HCT116 (cell line): ENCODE measurements at regions not wholly inside any gene's neighbourhood (a gene's known extent, or its start where the extent isn't known, plus 50 kb on each side); places are given as distances from the start of the nearest gene placed in this dataset.

Experiments used
- ATAC-seq: fragments of 200-7000 bp; cut with Tn5 transposase; 2 replicates; pipeline ENCODE4 v1.9.1; 2020; ENCODE audit warnings: mild to moderate bottlenecking, moderate library complexity
- BruUV-seq: library from RNA; stranded (reverse); fragments of 400-500 nt; replicated peaks from 2 replicates; lab custom pipeline; 2021; lab: Mats Ljungman, UMichigan
- CTCF ChIA-PET: fragments of 300-600 bp; sonication (Branson Sonifier 250); formaldehyde crosslinking; loops from one replicate; lab custom pipeline; 2021; ENCODE audit warnings: antibody characterized with exemption; lab: Charles Lee
- POLR2A ChIA-PET: fragments of 300-600, 350-600 bp; sonication (Branson Sonifier 250); formaldehyde crosslinking; loops from one replicate; lab custom pipeline; 2021; ENCODE audit warnings: antibody characterized with exemption; lab: Charles Lee
- RAD21 ChIA-PET, 2 experiments: fragments of 300-600 bp; sonication (Branson Sonifier 250); formaldehyde crosslinking; loops; one replicate each; lab custom pipeline; 2023; ENCODE audit warnings: low total read pairs in 2 of 2; ENCODE audit not compliant: uncharacterized antibody in 2 of 2, unreplicated experiment in 2 of 2, low non-redundant PET in 1 of 2; lab: Charles Lee
- DNase-seq: peaks from one replicate; pipeline ENCODE4 v3.0.0-alpha.2; 2010; ENCODE audit warnings: low read depth, low spot score
- H2AFZ ChIP-seq: fragments of 200-600 bp; shearing (Covaris generic), sonication (generic); 2 replicates; pipeline ENCODE4 v1.6.1; 2017; ENCODE audit warnings: low read depth, mixed run types, mixed read lengths, antibody characterized with exemption, low read length; ENCODE audit not compliant: poor library complexity, severe bottlenecking
- H3K27ac ChIP-seq: 2 replicates; pipeline ENCODE4 v1.5.1; 2012; ENCODE audit warnings: low read depth, low read length
- H3K27me3 ChIP-seq: fragments of 200-600 bp; sonication (generic); 2 replicates; pipeline ENCODE4 v1.6.1; 2016; ENCODE audit warnings: mixed run types, low read length, mixed read lengths; ENCODE audit not compliant: insufficient read depth
- H3K36me3 ChIP-seq, 2 experiments: fragments of 200-500 bp in 1 of 2; fragments of 200-600 bp in 1 of 2; sonication (Bioruptor generic) in 1 of 2; sonication (generic) in 1 of 2; 2 replicates each; pipeline versions ENCODE4 v1.5.1 to v1.6.1; 2014 to 2016; ENCODE audit warnings: low read length in 2 of 2, inconsistent platforms in 1 of 2, mixed read lengths in 1 of 2, mixed run types in 1 of 2; ENCODE audit not compliant: insufficient read depth in 2 of 2, control insufficient read depth in 1 of 2
- H3K4me1 ChIP-seq, 2 experiments: fragments of 200-600 bp in 1 of 2; sonication (generic) in 1 of 2; 2 replicates each; pipeline versions ENCODE4 v1.5.1 to v1.6.1; 2012 to 2017; ENCODE audit warnings: low read length in 2 of 2, inconsistent platforms in 1 of 2, mild to moderate bottlenecking in 1 of 2, mixed read lengths in 1 of 2, mixed run types in 1 of 2, moderate library complexity in 1 of 2; ENCODE audit not compliant: insufficient read depth in 2 of 2, control insufficient read depth in 1 of 2
- H3K4me2 ChIP-seq: fragments of 200-600 bp; sonication (generic); 2 replicates; pipeline ENCODE4 v1.6.1; 2017; ENCODE audit warnings: mixed run types, low read length, mixed read lengths
- H3K4me3 ChIP-seq, 2 experiments: fragments of 200-600 bp in 1 of 2; sonication (generic) in 1 of 2; replicated peaks in 1 of 2; 2 replicates each; pipeline ENCODE4 v1.5.1; 2011 to 2016; ENCODE audit warnings: low read length in 2 of 2, control low read depth in 1 of 2, low read depth in 1 of 2, mild to moderate bottlenecking in 1 of 2, mixed read lengths in 1 of 2, mixed run types in 1 of 2
- H3K79me2 ChIP-seq: fragments of 200-600 bp; sonication (generic); 2 replicates; pipeline ENCODE4 v1.6.1; 2017; ENCODE audit warnings: mild to moderate bottlenecking, mixed run types, low read length, moderate library complexity, mixed read lengths; ENCODE audit not compliant: insufficient read depth
- H3K9ac ChIP-seq: fragments of 200-600 bp; sonication (generic); 2 replicates; pipeline ENCODE4 v1.6.1; 2016; ENCODE audit warnings: low read length, mixed read lengths
- H3K9me2 ChIP-seq: fragments of 200-600 bp; sonication (generic), shearing (Covaris generic); 2 replicates; pipeline ENCODE4 v1.6.1; 2017; ENCODE audit warnings: mixed run types, mild to moderate bottlenecking, moderate library complexity; ENCODE audit not compliant: insufficient read depth
- H3K9me3 ChIP-seq, 2 experiments: fragments of 200-500 bp in 1 of 2; fragments of 200-600 bp in 1 of 2; sonication (Bioruptor generic) in 1 of 2; sonication (generic) in 1 of 2; 2 replicates each; pipeline ENCODE4 v1.6.1; 2014 to 2017; ENCODE audit warnings: low read length in 2 of 2, mixed read lengths in 2 of 2, inconsistent platforms in 1 of 2, low read depth in 1 of 2, mild to moderate bottlenecking in 1 of 2, mixed run types in 1 of 2, moderate library complexity in 1 of 2; ENCODE audit not compliant: control insufficient read depth in 1 of 2, insufficient read depth in 1 of 2
- H4K20me1 ChIP-seq: fragments of 200-600 bp; sonication (generic), shearing (Covaris generic); 2 replicates; pipeline ENCODE4 v1.6.1; 2017; ENCODE audit warnings: mixed run types, mild to moderate bottlenecking, moderate library complexity; ENCODE audit not compliant: insufficient read depth
- CTCF ChIP-seq, 3 experiments: fragments of 200-600 bp in 1 of 3; sonication (generic) in 1 of 3; IDR thresholded peaks in 2 of 3; conservative IDR thresholded peaks in 1 of 3; 2 replicates each; pipeline ENCODE4 v1.5.1; 2012 to 2017; ENCODE audit warnings: low read depth in 2 of 3, low read length in 2 of 3, antibody characterized with exemption in 1 of 3, borderline replicate concordance in 1 of 3, control low read depth in 1 of 3, mild to moderate bottlenecking in 1 of 3, mixed read lengths in 1 of 3, mixed run types in 1 of 3, moderate library complexity in 1 of 3; ENCODE audit not compliant: insufficient read depth in 1 of 3
- EGR1 ChIP-seq: IDR thresholded peaks from 2 replicates; pipeline ENCODE4 v1.6.1; 2012; ENCODE audit warnings: low read depth
- EZH2phosphoT487 ChIP-seq: fragments of 200-600 bp; IDR thresholded peaks from 2 replicates; pipeline ENCODE4 v1.6.1; 2018; ENCODE audit warnings: antibody characterized with exemption, borderline replicate concordance
- JUND ChIP-seq: IDR thresholded peaks from 2 replicates; pipeline ENCODE4 v1.6.1; 2012
- REST ChIP-seq: IDR thresholded peaks from 2 replicates; pipeline ENCODE4 v1.6.1; 2012; ENCODE audit warnings: low read depth
- SIN3A ChIP-seq: IDR thresholded peaks from 2 replicates; pipeline ENCODE4 v1.6.1; 2012; ENCODE audit warnings: low read depth
- SP1 ChIP-seq: IDR thresholded peaks from 2 replicates; pipeline ENCODE4 v1.6.1; 2012; ENCODE audit warnings: low read depth
- TCF7L2 ChIP-seq: IDR thresholded peaks from 2 replicates; pipeline ENCODE4 v1.7.0; 2011; ENCODE audit warnings: borderline replicate concordance, inconsistent platforms; ENCODE audit not compliant: insufficient read depth, insufficient read length; ENCODE audit errors: extremely low read depth
- ZBTB33 ChIP-seq: IDR thresholded peaks from 2 replicates; pipeline ENCODE4 v1.6.1; 2011; ENCODE audit warnings: mild to moderate bottlenecking, low read length, moderate library complexity; ENCODE audit not compliant: insufficient replicate concordance; ENCODE audit errors: extremely low read depth
- intact Hi-C: fragments of 100-400 bp; cut with micrococcal nuclease; formaldehyde crosslinking; loops from 2 replicates; pipeline ENCODE4 v1.10.0; 2022

- no peak overlapping the region for H2AFZ ChIP-seq
- H3K4me3 ChIP-seq: no peak overlapping the region
- no peak overlapping the region for H3K27ac ChIP-seq
- ChIA-PET RAD21 (no interaction called here), CTCF (no interaction called here), POLR2A (no interaction called here)
- no peaks in the 10 kb centered on the region for H3K9me2 ChIP-seq
- no peaks in the 10 kb centered on the region for H3K36me3 ChIP-seq
- H4K20me1 ChIP-seq: no peaks in the 10 kb centered on the region
- no peak for TF ChIP-seq REST
- H3K27me3 ChIP-seq: no peaks in the 10 kb centered on the region
- no peak for DNase-seq
- no peaks in the 10 kb centered on the region for H3K9me3 ChIP-seq
- ATAC-seq: no peak
- H3K9ac ChIP-seq: no peak overlapping the region
- no peaks in the 10 kb centered on the region for H3K4me1 ChIP-seq
- intact Hi-C loops: no loop called here
- BruUV-seq: no TSS peak
- H3K4me2 ChIP-seq: no peak overlapping the region
- no peaks in the 10 kb centered on the region for H3K79me2 ChIP-seq
Measured at GRCh38 chr6:150759483-150759882, 106.0 kb upstream of the MTHFD1L start.

- Histone ChIP-seq H3K9me2 (no peaks in the 10 kb centered on the region), H3K9ac (no peak overlapping the region), H3K4me1 (no peaks in the 10 kb centered on the region), H3K27ac (no peak overlapping the region), H3K4me2 (no peak overlapping the region), H3K36me3 (no peaks in the 10 kb centered on the region), H2AFZ (no peak overlapping the region), H4K20me1 (no peaks in the 10 kb centered on the region), H3K9me3 (no peaks in the 10 kb centered on the region), H3K27me3 (no peaks in the 10 kb centered on the region), H3K4me3 (no peak overlapping the region), H3K79me2 (no peaks in the 10 kb centered on the region)
- ChIA-PET CTCF (no interaction called here), POLR2A (no interaction called here), RAD21 (no interaction called here)
- intact Hi-C loops: no loop called here
- DNase-seq (no peak), ATAC-seq (no peak)
- BruUV-seq: no TSS peak
- TF ChIP-seq JUND (no peak), SIN3A (no peak), ZBTB33 (no peak), SP1 (no peak), EZH2phosphoT487 (no peak), EGR1 (no peak), TCF7L2 (no peak), CTCF (IDR thresholded peaks at IDR 0.05 in 2 of 3, conservative IDR thresholded peaks at IDR 0.05 in 1 of 3; ENCODE audit: borderline replicate concordance in 1 of 3, insufficient read depth in 1 of 3, low read depth in 2 of 3, low read length in 2 of 3) (no peak)
Measured at GRCh38 chr6:150761771-150762170, 103.7 kb upstream of the MTHFD1L start.
